Superior temporal gyrus (tissue), 1 donor: ENCODE measurements at regions not wholly inside any gene's neighbourhood (a gene's known extent, or its start where the extent isn't known, plus 50 kb on each side); places are given as distances from the start of the nearest gene placed in this dataset.
"Not testable (repeated sequence)": the region's sequence is repeated elsewhere in the genome, so short reads cannot be mapped to it uniquely, and the experiment has no call there.

ENCODE experiments used
- DNase-seq: peaks from one replicate; pipeline ENCODE4 v3.0.0-alpha.2; 2016; ENCODE audit errors: extremely low spot score

- no peak for DNase-seq
These were observed 140.9 kb upstream of the TGFBR2 start for GRCh38 chr3:30465454-30465853.

GRCh38 chr3:30467596-30468238 lies 138.7 kb upstream of the TGFBR2 start:
- no peak for DNase-seq

GRCh38 chr3:30469133-30469532 lies 137.3 kb upstream of the TGFBR2 start:
- no peak for DNase-seq

- no peak for DNase-seq
These were observed 135.9 kb upstream of the TGFBR2 start for GRCh38 chr3:30470496-30470895.

- DNase-seq = no peak
These were observed 135.3 kb upstream of the TGFBR2 start for GRCh38 chr3:30471066-30471465.

GRCh38 chr3:30471796-30472489 lies 134.5 kb upstream of the TGFBR2 start:
- DNase-seq = no peak

- no peak for DNase-seq
These were observed 132.9 kb upstream of the TGFBR2 start for GRCh38 chr3:30473374-30474051.

GRCh38 chr3:30474371-30474770 lies 132.0 kb upstream of the TGFBR2 start:
- DNase-seq = no peak

- DNase-seq = no peak
These were observed 131.2 kb upstream of the TGFBR2 start for GRCh38 chr3:30475038-30475808.

- DNase-seq = no peak
These were observed 130.6 kb upstream of the TGFBR2 start for GRCh38 chr3:30475809-30476178.

- no peak for DNase-seq
These were observed 129.9 kb upstream of the TGFBR2 start for GRCh38 chr3:30476368-30477084.

GRCh38 chr3:30477149-30477921 lies 129.1 kb upstream of the TGFBR2 start:
- DNase-seq = no peak

- DNase-seq = not testable (repeated sequence)
These were observed 126.7 kb upstream of the TGFBR2 start for GRCh38 chr3:30479737-30480136.

GRCh38 chr3:30480156-30480555 lies 126.2 kb upstream of the TGFBR2 start:
- DNase-seq = not testable (repeated sequence)

- DNase-seq = no peak
These were observed 125.8 kb upstream of the TGFBR2 start for GRCh38 chr3:30480587-30480986.

- DNase-seq = no peak
These were observed 125.2 kb upstream of the TGFBR2 start for GRCh38 chr3:30481241-30481640.

- DNase-seq = not testable (repeated sequence)
These were observed 122.2 kb upstream of the TGFBR2 start for GRCh38 chr3:30484229-30484628.

GRCh38 chr3:30486368-30486767 lies 120.0 kb upstream of the TGFBR2 start:
- no peak for DNase-seq

GRCh38 chr3:30488070-30488756 lies 118.2 kb upstream of the TGFBR2 start:
- DNase-seq = no peak
